ENCODE measurements at regions not wholly inside any gene's neighbourhood (a gene's known extent, or its start where the extent isn't known, plus 50 kb on each side); places are given as distances from the start of the nearest gene placed in this dataset.
A peak's percentile ranks its signal among the peaks of the same experiment; 100 is the strongest.

DNA sequence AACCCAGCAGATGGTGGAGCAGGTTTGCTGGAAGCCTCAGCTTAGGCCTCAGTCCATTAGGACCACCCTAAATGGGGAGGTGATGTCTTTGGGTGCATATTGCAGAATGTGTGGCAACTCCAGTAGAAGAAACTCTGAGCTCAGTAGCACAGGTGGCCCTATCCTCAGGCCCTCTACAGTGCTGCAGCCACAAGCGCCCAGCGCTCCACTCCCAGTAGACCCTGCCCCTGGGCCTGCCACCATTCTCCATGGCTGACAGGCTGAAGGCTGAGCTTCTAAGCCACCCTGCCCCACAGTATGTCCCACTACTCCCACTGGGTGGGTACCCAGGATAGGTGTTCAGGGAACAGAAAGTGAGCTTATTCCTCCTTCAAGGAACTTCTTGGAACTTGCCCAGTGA, 162.8 kb upstream of the MAMLD1 start:
- DNase-seq (ENCODE audit: low read depth): no peak
- TF ChIP-seq, protein P1, sequence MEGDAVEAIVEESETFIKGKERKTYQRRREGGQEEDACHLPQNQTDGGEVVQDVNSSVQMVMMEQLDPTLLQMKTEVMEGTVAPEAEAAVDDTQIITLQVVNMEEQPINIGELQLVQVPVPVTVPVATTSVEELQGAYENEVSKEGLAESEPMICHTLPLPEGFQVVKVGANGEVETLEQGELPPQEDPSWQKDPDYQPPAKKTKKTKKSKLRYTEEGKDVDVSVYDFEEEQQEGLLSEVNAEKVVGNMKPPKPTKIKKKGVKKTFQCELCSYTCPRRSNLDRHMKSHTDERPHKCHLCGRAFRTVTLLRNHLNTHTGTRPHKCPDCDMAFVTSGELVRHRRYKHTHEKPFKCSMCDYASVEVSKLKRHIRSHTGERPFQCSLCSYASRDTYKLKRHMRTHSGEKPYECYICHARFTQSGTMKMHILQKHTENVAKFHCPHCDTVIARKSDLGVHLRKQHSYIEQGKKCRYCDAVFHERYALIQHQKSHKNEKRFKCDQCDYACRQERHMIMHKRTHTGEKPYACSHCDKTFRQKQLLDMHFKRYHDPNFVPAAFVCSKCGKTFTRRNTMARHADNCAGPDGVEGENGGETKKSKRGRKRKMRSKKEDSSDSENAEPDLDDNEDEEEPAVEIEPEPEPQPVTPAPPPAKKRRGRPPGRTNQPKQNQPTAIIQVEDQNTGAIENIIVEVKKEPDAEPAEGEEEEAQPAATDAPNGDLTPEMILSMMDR (IDR thresholded peaks at IDR 0.05; ENCODE audit: low read depth, low read length): no peak
- no peak for TF ChIP-seq POLR2A (IDR thresholded peaks at IDR 0.05; ENCODE audit: extremely low read depth, insufficient read length)
- H3K4me3 ChIP-seq (ENCODE audit: low read depth, low read length): no peak overlapping the region

DNA sequence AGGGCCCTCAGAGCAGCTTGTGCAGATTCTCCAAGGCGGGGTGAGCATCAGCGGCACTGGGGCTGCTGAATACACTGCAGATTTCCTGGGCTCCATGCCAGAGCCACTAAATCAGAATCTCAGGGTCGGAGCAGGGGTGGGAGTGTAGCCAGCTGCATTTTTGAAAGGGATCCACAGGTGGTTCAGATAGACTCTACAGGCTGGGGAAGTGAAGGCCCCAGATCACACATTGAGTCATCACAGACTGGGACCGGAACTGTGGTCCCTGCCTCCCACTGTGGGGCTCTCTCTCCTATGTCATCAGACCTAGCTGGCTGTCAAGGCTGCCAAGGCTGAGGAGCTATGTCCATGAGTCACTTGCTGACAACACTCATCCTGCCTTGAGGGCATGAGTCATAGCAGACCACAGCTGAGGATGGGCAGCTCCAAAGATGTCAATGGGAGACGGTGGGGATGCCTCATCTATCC, 162.3 kb upstream of the MAMLD1 start:
- H3K4me3 ChIP-seq (ENCODE audit: low read depth, low read length): no peak overlapping the region
- TF ChIP-seq POLR2A (IDR thresholded peaks at IDR 0.05; ENCODE audit: extremely low read depth, insufficient read length): no peak
- TF ChIP-seq, protein P2, sequence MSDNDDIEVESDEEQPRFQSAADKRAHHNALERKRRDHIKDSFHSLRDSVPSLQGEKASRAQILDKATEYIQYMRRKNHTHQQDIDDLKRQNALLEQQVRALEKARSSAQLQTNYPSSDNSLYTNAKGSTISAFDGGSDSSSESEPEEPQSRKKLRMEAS (IDR thresholded peaks at IDR 0.05; ENCODE audit: low read depth, low read length): peak; percentile 32; the same call in 1 of the 2 replicates
- DNase-seq (ENCODE audit: low read depth): peak; percentile 91

DNA sequence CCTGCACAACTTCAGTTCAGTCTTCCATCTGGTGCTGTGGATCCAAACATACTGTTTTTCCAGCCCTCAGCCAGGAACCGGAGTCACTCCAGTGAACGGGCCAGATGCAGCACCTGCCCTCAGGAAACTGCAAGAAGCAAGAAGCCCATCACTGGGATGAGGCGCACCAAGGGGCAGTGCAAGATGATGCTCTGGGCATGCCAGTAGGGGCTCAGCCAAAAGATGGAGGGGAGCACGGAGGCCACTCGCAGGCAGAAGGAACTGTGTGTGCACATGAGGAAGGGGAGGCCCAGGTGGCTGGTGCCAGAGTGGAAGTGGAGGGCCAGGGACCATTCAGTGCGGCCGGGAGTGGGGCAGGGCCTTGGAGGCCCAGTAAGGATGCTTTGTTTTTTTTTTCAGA, 161.7 kb upstream of the MAMLD1 start:
- H3K4me3 ChIP-seq (ENCODE audit: low read depth, low read length): no peak overlapping the region
- TF ChIP-seq MYC (IDR thresholded peaks at IDR 0.05; ENCODE audit: low read depth, low read length) (no peak), POLR2A (IDR thresholded peaks at IDR 0.05; ENCODE audit: extremely low read depth, insufficient read length) (no peak)
- TF ChIP-seq, protein P2 (IDR thresholded peaks at IDR 0.05; ENCODE audit: low read depth, low read length): no peak
- TF ChIP-seq, protein P1 (IDR thresholded peaks at IDR 0.05; ENCODE audit: low read depth, low read length): no peak
- DNase-seq (ENCODE audit: low read depth): no peak

DNA sequence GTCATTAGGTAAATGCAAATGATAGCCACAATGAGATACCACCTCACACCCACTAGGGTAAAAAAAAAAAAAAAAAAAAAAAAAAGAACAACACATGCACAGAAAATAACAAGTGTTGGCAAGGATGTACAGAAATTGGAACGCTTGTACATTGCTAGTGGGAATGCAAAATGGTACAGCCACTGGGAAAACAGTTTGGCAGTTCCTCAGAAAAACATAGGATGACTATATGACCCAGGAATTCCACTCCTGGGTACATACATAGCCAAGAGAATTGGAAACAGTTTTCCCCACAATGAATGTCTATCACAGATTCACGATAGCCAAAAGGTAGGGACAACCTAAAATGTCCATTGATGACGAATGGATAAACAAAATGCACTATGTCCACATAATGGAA, 161.3 kb upstream of the MAMLD1 start:
- DNase-seq (ENCODE audit: low read depth): no peak
- no peak for TF ChIP-seq POLR2A (IDR thresholded peaks at IDR 0.05; ENCODE audit: extremely low read depth, insufficient read length)
- TF ChIP-seq, protein P2 (IDR thresholded peaks at IDR 0.05; ENCODE audit: low read depth, low read length): no peak
- TF ChIP-seq, protein P1 (IDR thresholded peaks at IDR 0.05; ENCODE audit: low read depth, low read length): no peak
- no peak for TF ChIP-seq MYC (IDR thresholded peaks at IDR 0.05; ENCODE audit: low read depth, low read length)
- H3K4me3 ChIP-seq (ENCODE audit: low read depth, low read length): no peak overlapping the region

DNA sequence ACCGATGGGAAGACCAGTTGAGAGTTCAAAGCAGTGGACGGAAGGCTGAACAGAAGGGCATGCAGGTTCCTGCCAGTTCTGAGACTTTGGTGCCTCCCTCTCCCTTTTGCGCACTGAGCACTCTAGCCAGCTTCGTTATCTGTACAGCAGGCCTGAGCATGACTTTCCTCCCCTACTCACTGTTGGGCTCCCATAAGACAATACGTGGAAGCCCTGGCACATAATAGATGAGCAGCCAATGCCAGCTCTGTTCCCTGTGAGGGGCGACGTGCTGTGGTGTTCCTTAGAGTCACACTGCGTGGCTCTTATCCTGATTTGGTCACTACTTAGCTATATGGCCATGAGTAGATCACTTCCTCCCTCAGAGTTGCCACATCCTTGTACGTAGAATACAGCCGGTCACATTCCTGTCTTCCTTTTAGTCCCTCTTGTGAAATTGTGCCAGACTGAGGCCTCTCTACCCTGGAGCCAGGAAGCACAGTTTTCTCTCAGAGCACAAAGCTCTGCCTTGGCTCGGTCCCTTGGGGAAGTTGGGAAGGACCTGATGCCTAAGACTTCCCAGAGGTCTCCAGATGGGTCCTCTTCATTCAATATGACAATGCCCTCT, 160.4 kb upstream of the MAMLD1 start:
- TF ChIP-seq, protein P1 (IDR thresholded peaks at IDR 0.05; ENCODE audit: low read depth, low read length): no peak
- H3K4me3 ChIP-seq (ENCODE audit: low read depth, low read length): no peak overlapping the region
- DNase-seq (ENCODE audit: low read depth): peak; percentile 44

DNA sequence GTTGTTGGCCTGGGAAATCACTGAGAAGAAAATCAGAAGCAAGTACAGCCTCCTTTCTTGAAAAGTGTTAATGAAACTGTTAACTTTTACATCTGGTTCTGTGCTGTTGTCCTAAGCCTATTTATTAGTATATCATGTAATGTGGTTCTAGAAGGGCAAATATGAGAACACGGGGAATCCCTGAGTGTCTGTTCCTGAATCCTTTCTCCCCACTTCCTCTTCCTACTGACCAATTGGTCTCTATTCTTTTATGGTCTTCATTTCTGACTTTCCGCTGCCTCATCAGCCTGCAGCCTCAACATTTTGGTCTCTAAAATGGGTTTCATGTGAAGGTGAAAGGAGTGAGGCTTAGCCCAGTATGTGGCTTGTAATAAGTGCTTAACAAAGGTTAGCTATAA, 159.9 kb upstream of the MAMLD1 start:
- TF ChIP-seq POLR2A (IDR thresholded peaks at IDR 0.05; ENCODE audit: extremely low read depth, insufficient read length) (no peak), MYC (IDR thresholded peaks at IDR 0.05; ENCODE audit: low read depth, low read length) (no peak)
- TF ChIP-seq, protein P1 (IDR thresholded peaks at IDR 0.05; ENCODE audit: low read depth, low read length): no peak
- no peak for DNase-seq (ENCODE audit: low read depth)
- no peak overlapping the region for H3K4me3 ChIP-seq (ENCODE audit: low read depth, low read length)
